ENCODE measurements at regions not wholly inside any gene's neighbourhood (a gene's known extent, or its start where the extent isn't known, plus 50 kb on each side); places are given as distances from the start of the nearest gene placed in this dataset.
"Not testable (repeated sequence)": the region's sequence is repeated elsewhere in the genome, so short reads cannot be mapped to it uniquely, and the experiment has no call there.

DNA sequence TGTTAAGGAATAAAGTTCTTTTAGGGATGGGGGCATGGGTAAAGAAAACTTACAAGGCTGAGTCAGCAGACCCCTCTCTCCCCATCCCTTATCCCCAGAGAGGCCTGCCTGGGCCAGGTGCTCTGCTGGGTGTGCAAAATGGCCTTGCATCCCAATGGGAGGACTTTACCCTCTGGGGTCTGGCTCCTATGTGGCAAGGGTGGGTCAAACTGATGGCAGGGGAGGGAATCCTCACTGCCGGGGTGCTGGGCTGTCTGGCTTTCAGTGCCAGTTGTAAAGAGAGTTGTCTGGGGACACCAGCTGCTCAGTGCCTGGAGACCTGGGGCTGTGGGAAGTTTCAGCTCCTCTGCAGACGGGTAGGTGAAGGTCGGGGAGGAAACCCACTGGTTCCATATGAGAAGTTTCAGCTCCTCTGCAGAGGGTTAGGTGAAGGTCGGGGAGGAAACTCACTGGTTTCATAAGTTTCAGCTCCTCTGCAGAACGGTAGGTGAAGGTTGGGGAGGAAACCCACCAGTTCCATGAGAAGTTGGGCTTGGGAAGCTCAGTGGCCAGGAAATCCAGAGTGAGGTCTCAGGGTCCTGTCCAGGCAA is 127.2 kb upstream of the PODXL start:
- no peak for DNase-seq (ENCODE audit: low spot score)

- no peak for DNase-seq (ENCODE audit: low spot score)
These were observed 125.5 kb upstream of the PODXL start for GRCh38 chr7:131681961-131682360.

DNA sequence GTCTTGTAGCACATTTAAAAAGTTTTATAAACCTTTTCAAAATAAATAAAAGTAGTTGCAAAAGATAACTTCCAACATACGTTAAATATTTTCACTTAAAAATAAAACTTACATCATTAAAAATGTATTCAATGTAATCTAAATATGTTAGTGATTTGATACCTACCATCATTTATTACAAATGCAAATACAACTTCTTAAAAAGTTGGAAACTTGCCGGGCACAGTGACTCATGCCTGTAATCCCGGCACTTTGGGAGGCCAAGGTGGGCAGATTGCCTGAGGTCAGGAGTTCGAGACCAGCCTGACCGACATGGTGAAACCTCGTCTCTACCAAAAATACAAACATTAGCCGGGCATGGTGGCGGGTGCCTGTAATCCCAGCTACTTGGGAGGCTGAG is 122.6 kb upstream of the PODXL start:
- DNase-seq (ENCODE audit: low spot score): not testable (repeated sequence)

DNA sequence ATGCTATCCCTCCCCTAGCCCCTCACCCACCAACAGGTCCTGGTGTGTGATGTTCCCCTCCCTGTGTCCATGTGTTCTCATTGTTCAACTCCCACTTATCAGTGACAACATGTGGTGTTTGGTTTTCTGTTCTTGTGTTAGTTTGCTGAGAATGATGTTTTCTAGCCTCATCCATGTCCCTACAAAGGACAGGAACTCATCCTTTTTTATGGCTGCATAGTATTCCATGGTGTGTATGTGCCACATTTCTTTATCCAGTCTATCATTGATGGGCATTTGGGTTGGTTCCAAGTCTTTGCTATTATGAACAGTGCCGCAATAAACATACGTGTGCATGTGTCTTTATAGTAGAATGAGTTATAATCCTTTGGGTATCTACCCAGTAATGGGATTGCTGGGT is 120.4 kb upstream of the PODXL start:
- not testable (repeated sequence) for DNase-seq (ENCODE audit: low spot score)

- DNase-seq (ENCODE audit: low spot score): peak; percentile 32
These were observed 117.7 kb upstream of the PODXL start for GRCh38 chr7:131674131-131674530.

GRCh38 chr7:131673576-131673975 is 117.1 kb upstream of the PODXL start:
- no peak for DNase-seq (ENCODE audit: low spot score)

DNA sequence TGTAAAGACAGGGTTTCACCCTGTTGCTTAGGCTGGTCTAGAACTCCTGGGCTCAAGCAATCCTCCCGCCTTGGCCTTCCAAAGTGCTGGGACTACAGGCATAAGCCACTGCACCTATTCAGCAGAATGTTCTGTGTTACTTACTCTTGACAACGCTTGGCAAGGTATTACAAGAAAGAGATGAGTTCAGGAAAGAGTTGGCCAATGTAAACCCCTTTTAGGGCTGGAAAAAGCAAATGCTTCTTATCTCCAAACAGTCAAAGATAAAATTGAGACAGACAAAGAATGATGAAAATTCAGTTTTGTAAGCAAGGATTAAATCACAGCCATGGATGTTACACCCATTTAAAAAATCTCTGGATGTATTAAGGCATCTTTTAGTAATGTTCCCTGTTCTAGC is 114.0 kb upstream of the PODXL start:
- no peak for DNase-seq (ENCODE audit: low spot score)

DNA sequence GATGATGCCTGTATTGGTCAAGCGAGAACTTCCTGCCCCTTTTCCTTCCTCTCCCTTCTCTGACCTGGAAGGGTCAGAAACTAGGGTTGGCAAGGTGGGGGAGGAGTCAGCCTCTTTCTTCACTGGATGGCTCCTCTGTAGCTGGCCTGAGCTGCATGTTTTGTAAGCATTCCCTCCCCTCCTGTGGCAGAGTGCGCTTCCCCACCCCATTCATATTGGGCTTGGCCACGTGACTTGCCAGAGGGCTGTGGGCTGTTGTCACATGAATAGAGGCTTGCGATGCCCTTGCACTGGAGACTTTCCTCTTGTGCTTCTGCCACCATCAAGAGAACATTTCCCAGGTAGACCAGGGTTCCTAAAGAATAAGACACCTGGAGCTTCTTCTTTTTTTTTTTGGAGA is 111.3 kb upstream of the PODXL start:
- no peak for DNase-seq (ENCODE audit: low spot score)

DNA sequence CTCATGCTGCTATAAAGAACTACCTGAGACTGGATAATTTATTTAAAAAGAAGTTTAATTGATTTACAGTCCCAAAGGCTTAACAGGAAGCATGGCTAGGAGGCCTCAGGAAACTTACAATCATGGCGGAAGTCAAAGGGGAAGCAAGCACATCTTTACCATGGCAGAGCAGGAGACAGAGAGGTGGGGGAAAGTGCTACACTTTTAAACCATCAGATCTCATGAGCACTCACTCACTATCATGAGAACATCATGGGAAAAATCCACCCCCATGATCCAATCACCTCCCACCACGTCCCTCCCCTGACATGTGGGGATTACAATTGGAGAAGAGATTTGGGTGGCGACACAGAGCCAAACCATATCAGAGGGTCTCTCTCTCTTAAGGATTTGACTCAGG is 108.6 kb upstream of the PODXL start:
- no peak for DNase-seq (ENCODE audit: low spot score)

GRCh38 chr7:131664570-131664969 is 108.1 kb upstream of the PODXL start:
- no peak for DNase-seq (ENCODE audit: low spot score)

DNA sequence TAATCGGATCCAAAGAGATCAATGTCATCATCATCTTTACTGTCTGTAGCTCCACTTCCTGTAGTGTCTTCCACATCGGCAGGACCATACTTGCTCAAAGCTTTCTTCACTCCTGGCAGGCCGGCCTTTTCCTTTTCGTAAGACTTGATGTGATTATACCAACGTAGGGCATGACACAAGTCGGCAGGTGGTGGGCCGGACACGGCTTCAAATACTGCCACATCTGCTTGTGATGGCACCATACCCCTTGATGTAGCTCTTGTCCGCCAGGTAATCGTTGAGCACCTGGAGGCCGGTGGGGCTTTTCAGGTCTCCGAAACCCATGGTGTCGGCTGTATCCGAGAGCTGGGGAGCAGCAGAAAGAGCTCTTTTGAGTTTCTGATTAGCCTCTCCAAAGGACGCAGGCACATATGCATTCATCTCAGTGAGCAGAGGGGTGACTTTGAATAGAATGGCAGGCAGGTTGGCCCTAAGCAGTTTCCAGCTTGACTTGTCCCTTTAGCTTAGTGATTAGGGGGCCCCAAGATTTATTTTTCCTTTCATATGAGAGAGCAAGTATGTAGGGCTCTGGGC is 106.0 kb upstream of the PODXL start:
- DNase-seq (ENCODE audit: low spot score): not testable (repeated sequence)

DNA sequence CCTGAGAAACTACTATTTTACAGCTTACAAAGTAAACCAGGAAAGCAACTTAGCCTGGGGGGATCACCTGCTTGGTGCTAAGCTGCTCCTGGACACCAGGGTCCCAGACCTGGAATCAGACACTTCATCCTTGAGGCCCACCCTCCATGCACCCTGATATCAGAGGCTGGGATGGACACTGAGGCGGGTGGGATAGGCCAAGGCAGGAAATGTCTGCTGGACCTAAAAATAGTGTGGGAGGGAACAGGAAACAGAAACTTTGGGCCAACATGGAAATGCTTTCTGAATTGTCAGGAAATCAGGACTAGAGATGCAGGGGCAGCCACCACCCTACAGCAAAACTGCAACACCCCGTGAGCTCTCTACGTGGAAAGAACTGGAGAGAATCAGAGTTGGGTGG is 101.5 kb upstream of the PODXL start:
- DNase-seq (ENCODE audit: low spot score): no peak

DNA sequence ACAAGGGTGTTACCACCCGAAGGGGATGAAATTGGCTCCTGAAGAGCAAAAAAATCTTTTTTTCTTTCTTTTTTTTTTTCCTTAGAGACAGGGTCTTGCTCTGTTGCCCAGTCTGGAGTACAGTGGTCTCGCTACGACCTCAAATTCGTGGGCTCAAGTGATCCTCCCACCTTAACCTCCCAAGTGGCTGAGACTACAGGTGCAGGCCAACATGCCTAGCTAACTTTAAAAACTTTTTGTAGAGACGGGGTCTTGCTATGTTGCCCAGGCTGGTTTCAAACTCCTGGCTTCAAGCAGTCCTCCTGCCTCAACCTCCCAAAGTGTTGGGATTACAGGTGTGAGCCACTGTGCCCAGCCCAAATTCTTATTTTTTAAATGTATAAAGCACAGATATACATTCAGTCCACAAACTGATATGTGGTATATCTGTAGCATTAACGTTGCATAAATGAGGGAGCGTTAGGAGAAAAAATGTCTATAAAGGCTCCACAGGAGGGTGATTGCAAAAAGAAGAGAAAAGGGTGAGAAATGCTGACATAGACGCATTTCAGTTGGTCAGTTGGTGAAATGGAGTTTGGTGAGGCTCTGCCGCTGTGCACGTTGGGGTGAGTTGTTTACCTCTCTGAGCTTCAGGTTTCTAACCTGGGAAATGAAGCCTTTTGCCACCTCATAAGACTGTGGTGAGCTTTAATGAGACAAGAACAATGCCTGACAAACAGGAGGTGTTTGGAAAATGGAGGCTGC is 100.7 kb upstream of the PODXL start:
- no peak for DNase-seq (ENCODE audit: low spot score)

DNA sequence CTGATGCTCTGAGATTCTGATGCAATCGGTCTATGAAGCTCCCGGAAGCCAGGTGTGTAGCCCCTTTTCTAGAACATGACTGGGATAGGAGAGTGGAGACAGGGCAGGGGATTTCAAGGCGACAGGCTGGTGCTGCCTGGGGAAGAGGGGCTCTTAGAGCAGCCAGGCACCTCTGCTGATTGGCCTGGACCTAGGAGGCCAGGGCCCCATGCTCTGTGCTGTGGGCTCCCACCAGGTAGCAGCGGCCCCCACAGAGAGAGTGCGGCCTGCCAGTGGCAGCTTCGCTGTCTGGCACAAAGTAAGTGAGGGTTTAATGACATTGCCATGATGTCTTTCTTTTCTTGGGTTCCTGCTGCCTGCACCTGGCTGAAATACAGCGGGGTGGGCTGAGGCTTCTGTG is 99.4 kb upstream of the PODXL start:
- no peak for DNase-seq (ENCODE audit: low spot score)

GRCh38 chr7:131655447-131655846 is 99.0 kb upstream of the PODXL start:
- DNase-seq (ENCODE audit: low spot score): no peak

DNA sequence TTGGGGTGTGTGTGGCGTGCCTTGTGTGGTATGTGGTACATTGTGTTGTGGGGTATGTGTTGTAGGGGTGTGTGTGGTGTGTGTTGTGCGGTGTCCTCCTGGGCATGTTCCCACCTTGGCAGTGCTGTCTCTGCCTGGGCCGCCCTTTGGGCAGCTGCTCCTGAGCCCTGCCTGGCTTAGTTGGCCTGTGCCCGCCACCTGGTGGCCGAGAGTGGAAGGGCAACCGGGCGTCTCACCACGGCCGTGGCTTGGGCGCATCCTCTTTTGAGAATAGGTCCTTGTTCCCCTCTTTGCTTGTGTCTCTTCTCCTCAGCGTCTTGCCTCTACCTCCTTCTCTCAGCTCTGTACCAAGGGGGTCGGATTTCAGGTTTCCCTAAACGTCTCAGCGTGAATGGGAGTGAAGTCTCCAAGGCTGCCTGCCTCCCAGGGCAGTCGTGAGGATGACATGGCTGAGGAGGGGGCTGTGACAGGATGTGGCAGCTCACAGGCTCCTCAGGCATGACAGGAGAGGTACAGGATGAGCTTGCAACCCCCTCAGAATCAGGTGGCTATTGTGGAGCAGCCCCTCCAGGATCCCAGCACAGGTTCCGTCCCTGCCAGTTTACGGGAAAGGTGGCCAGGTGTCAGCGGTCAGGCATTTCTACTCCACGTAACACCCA is 98.4 kb upstream of the PODXL start:
- DNase-seq (ENCODE audit: low spot score): peak; percentile 79

GRCh38 chr7:131654249-131654558 is 97.8 kb upstream of the PODXL start:
- no peak for DNase-seq (ENCODE audit: low spot score)

DNA sequence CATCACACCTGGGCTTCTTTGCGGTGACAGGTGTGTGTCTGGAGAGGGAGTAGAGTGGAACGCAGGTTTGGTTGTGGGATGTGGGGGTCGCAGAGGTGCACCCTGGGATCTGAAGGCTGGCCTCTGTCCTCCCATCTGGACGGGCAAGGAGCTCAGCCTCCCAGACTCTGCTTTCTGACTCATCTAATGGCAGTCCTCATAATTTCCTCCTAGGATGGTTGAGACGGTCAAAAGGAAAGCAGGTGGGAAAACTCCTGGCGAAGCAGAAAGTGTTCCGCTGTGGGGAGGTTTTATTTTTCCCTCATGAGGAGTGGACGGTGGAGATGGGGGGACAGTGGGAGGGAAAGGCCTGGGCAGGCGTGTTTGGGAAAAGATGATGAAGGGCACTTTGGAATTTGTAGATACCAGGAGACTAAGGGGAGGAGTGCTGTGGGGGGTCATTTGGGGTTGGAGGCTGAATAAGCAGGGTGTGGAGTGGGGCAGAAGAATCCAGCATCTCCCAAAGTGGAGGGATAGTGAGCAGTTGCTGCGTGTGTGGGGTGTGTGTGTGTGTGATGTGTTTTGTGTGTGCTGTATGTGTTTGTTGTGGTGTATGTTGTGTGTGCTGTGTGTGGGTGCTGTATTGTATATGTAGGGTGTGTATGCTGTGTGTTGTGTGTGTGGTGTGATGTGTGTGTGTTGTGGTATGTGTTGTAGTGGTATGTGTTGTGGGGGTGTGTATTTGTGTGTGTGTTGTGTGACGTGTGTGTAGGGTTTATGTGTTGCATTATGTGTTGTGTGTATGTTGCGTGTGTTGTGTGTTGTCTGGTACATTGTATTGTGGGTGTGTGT is 97.2 kb upstream of the PODXL start:
- no peak for DNase-seq (ENCODE audit: low spot score)

DNA sequence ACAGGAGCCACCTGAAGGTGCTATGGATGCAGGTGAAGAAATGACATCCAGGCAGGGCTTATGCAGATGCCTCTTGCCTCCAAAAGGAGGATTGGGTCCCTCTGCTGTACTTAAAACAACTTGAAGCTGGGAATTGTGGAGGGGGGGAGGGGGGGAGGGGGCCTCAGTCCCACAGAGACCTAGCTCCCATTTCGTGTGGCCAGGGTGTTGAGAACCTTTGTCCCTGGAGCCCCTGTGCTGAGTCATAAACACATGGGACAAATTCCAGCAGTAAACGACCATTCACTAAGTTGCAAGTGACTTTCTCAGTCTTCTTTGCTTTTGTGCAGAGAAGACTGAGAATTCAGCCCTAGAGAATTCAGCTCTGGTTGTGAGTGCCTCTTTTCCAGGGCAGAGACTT is 96.5 kb upstream of the PODXL start:
- DNase-seq (ENCODE audit: low spot score): no peak

DNA sequence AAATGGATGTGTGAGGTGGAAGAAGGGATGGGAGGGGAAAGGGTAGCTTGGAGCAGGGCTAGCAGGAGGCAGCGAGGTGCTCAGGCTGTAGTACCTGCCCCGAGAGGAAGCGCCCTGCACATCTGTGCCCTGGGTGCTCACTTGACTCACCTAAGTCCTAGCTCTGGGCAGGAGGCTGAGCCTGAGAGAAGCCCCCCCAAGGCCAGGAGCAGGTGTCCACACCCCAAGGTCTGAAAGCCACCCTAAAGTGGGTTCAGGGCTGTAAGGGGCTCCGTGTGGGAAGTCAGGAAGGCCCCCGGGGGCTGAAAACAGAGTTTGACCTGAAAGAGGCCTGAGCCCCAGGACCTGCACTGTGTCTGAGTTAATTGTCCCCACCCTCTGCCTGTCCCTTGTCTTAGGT is 95.8 kb upstream of the PODXL start:
- DNase-seq (ENCODE audit: low spot score): no peak

- no peak for DNase-seq (ENCODE audit: low spot score)
These were observed 93.5 kb upstream of the PODXL start for GRCh38 chr7:131649879-131650278.

DNA sequence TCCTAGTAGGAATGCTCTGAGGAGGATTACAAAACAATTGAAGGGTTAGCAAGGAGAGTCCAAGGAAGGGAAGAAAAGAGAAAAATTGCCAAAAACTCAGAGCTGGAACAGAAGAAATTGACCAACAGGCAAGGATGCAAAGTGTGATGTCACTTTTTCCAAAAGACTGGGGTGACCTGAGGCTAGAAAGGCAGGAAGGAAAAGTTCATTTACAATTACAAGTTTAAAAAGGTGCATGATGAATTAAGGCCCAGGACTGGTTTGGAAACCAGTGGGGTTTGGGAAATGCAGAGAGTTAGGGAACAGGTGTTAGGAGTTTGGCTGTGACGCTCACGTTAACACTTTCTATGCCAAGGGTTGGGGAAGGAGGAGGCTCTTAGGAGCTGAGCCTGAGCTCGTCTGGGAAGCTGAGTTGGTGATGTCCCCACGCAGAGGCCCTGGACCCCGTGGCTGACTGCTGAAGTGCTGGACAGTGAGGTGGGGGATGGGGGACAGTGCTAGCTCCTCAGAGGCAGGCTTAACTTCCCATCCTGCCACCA is 92.6 kb upstream of the PODXL start:
- no peak for DNase-seq (ENCODE audit: low spot score)
